ENCODE measurements at regions not wholly inside any gene's neighbourhood (a gene's known extent, or its start where the extent isn't known, plus 50 kb on each side); places are given as distances from the start of the nearest gene placed in this dataset.

DNA sequence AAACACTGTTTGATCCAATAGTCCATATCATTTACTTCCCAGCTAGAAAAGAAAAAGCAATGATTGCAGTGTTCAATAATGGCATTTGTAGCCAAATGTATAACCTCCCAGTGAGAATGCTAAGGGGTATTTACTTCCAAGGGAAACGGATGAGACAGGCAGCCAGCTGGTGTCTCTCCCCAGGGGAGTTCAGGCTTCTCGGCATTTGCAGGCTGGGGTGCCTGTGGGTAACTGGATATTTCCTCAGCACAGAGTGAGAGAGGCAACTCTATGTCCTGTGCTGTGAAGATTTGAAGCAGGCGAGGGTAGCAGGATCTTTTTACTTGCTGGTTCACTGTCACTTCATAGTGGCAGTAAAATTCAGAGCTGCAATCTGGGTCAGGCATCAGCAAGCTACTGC, 1455.6 kb upstream of the TMEM132C start:
- peak; percentile 55 for DNase-seq

DNA sequence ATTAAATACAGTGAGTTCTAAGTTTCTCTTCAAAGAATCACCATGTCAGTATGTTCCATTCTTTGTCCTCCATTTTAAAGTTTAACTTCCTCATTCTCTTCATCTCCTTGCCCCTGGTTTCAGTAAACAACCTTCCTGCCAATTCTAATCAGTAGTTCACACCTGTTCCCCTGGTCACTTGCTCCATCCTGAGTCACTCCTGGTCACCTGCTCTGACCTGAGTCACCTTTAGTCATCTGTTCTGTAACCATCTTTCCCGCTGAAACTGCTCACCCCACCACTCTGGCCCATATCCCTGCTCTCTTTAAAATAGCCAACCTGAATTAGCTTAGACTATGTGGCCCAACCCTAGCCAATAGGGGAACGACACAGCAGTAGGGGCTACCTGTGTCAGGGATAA, 1447.4 kb upstream of the TMEM132C start:
- DNase-seq = no peak

DNA sequence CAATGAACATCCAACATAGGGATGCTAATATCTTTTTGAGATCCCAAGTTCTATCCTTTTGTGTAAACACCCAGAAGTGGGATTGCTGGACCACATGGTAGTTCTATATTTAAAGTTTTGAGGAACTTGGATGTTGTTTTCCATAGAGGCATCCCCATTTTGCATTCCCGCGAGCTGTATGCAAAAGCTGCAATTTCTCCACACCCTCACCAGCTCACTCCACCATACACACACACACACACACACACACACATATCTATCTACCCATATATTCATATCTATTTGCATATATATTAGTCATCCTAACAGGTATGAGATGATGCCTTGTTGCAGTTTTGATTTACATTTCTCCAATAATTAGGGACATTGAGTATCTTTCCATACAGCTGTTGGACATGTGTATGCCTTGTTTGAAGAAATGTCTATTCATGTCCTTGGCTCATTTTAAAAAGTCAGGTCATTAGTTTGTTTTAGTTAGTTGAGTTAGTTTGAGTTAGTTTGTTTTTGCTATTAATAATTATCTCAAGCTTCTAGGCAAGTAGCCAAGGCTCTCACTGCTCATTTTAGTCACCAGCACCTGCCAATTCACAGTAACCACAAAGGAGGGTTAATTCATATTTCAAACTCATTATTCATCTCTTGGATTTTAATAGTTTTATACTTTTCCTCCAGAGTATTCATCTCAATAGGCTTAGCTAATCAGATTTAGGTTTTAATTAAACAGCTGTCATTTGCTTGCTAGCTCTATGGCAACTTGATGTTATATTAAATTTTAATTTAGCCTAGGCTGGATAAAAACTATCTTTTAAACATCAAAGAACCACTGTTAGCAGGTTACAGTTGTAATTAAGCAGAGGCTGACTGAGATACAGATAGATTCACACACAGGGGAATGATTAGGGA, 1435.9 kb upstream of the TMEM132C start:
- no peak for DNase-seq

DNA sequence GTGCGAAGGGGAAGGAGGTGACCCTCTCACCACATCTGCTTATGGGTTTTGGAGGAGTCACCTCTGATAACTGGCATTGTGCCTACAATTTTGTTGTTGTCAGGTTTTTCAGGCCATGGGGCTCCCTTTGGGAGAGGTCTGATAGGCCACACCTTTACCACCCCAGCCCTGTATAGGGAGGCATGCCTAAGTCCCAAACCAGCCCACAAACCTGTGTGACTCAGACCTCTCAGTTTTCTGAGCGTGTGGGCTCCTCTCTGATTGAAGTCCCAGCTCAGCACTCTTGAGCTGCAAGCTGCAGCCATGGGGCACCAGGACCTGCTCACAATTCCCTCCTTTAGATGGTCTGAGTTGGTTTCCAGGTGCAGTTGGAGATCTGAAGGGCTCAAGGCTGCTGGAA, 1429.3 kb upstream of the TMEM132C start:
- no peak for DNase-seq

DNA sequence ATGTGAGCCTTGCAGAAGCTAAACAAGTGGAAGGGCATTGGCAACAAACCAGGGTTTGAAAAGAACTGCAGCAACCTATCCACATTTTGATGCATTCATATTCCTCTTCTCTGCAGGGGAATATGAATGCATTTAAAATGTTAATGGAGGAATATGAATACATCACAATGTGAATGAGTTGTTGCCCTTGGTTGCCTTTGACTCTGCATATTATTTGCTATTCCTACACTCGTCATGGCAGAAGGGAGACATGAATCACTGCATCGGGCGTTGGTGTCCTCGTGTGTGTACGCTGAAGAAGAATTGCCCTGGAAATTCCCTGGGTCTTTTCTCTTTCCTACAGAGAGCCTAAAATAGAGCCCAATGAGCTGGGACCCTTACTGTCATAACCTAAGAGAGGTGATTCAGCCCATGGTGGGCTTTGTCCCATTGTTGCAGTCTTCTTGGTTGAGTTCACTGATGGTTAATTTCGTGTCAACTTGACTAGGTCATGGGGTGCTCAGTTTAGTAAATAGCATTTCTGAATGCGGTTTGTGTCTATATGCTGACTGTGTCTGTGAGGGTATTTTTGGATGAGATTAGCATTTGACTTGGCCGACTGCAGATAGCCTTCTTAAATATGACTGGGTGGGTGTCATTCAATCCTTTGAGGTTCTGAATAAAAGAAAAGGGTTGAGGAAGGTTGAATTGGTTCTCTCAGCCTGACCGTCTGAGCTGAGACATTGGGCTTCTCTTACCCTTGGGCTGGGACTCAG, 1422.9 kb upstream of the TMEM132C start:
- DNase-seq = no peak

DNA sequence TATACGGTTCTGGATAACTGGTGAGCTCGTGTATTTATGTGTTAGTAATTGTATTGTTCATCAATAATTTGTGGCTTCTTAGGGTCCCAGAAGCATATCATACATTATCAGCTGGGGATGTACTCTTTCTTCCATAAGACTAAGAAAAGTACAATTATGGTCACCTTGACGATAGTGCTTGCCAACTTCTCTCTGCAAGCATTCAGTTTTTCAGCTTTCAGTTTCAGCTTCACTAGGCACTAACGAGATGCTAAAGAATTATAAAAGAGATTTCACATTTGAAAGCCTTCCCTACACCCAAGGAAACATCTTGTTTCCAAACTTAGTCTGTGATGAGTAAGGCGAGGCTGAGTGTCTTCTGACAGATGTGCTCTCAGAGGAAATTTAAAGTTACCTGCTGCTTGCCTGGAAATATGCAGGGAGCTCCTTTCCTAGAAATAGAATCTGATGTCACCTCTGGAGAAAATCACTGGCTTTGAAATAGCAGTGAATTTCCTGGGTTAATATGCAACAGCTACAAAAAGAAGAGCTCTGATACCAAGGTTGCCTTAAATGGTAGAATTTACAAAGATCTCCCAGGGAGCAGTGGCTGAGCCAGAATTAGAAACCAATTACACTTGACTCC, 1419.9 kb upstream of the TMEM132C start:
- DNase-seq = no peak

DNA sequence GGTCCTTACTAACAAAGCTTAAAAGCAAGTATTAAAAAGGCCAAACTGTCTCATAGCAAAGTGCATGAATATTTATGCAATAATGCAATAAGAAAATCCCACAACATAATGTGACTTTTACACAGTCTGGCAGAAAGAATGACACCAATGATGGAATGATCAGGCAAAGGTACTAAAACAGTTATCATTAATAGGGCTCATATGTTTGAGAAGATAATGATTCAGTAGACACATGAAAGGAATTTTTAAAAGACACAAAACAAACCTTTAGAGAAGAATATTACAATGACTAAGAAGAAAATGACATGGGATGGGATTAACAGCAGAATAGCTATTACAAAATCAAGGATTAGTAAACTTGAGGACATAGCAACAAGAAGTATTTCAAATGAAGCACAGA, 1411.2 kb upstream of the TMEM132C start:
- DNase-seq = no peak

DNA sequence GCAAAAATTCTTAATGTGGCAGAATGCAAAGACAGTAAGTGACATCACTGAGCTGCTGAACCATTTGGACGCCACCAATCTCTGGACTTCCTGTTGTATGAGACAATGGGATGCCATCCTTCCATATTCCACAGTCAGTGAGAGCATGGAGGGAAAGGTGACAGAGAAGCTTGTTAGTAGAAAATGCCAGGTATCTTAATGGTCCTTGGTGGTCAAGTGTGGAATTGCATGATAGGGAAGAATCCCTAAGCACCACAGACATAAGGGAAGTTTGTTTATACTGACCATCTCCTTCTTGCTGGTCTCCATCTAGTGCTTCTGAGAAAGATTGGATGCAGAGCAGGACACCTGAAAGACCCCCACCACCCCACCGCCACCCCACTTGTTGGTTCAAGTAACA, 1410.0 kb upstream of the TMEM132C start:
- DNase-seq = no peak

DNA sequence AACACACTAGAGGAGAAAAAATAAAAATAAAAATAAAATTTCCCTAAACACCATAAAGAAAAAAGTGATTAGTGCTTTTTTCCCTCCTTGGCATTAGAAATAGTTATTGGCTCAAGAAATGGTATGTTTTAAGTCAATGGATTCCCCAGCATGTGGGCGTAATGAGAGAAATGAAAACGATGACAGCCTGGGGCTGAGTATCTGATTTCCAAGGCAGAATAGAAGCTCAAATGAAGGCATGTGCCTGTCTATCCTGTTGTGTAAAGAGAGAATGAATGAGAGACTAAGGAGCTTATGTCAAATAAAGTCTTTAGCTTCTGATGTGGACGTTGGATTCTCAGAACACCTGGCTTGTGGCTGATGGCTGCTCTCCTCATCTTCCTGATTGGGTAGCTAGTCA, 1408.4 kb upstream of the TMEM132C start:
- no peak for DNase-seq

DNA sequence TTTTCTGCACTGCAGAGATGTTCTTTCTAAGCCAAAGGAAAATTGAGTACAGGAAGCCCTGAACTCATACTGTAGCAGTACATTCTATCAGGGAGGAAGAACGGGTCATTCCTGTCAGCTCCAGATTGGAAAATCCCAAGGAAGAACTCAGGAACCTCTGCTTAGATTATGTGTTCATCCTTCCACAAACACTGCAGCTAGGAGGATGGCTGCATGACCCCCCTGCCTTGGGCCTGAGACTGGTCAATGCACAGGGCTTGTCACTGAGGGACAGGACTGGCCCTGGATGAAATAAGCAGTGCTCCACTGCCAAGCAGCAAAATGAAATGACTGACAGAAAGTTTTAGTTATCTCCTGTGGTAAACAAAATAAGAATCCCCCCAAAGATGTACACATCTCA, 1406.8 kb upstream of the TMEM132C start:
- no peak for DNase-seq

DNA sequence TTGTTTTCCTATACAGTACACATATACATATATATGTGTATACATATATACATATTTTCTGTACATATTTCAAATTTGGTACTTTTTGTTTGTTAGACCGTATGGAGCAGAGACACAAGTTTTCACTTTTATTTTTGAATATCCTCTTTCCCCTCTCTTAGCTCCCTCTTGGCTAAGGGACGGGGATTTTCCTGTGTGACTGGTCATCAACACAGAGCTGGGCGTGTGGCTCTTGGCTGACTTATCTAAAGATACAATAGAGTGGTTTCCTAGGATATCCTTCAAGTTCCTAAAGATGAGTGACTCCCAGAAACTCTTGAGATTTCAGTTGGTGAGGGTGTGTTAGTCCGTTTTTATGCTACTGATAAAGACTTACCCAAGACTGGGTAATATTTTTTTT, 1404.5 kb upstream of the TMEM132C start:
- no peak for DNase-seq

DNA sequence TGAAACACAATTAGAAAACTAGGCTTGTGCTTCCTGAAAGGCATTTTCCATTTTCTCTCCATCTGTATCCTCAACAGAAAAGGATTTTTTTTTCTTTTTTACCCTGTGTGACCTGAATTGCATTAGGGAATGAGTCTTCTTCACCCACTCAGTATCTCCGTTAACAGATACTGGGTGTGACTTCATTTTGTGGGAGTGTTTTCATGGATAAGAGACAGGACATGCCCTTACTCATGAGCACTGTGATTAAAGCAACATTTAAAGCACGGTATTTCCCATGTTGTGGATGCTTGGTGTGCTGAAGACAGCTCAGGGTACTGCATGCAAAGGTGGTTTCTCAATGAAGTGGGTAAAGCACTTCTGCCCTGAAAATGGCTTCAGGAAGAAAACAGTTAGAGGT, 1397.3 kb upstream of the TMEM132C start:
- no peak for DNase-seq

DNA sequence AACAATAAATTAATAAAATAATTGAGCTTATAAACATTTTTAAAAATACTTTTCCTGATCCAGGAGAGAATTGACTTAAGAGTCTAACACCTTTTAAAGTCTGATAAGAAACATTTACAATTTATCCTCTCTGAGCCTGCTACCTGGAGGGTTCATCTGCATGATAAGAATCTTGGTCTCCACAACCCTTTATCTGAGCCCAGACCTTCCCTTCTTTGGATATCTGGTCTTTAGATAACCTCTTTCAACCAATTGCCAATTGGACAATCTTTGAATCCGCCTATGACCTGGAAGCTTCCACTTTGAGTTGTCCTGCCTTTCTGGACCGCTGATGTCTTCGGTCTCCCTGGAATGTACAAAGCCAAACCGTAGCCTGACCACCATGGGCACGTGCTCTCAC, 1393.3 kb upstream of the TMEM132C start:
- no peak for DNase-seq

DNA sequence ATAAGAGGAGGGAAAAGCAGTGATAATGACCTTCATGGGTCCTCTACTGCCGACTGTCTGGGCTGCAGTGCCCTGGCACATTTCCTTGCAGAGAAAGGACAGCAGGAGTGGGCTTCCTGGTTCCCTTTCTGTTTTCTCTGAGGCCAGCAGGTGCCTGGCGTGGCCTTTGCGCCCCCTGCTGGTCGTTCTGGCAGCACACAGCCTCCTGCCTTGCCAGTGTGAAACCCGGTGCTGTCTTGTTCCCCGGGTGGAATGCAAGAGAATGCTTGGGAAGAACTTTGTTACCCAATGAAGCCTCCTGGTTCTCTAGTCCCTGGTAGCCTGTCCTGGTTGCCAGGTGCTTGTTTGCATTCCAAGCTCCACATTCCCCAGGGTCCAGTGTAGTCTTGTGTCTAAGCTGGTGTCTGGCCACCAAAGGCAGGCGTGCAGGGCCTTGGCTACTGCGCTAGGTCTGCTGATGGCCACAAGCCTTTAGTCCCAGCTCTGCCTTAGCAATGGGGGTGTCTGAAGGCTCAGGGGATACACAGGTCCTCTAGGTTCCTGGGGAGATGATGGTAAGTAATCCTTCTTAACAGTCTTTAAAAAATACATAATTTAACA, 1392.4 kb upstream of the TMEM132C start:
- DNase-seq = peak; percentile 48

DNA sequence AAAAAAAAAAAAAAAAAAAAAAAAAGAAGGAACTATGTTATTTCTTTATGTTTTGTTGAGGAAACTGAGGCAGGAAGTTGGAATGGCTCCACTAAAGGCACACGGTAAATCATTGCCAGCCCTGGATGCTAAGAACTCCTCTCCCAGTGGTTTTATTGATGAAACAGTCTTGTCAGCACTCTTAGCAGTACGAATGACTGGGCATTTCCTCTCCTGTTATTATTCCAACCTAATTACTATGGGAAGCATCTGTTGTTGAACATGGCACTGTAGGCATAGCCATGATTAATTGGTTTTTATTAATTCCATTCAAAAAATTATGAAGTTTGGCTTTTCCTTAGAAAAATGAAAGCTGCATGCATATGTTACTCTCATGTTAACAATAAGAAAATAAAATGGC, 1387.1 kb upstream of the TMEM132C start:
- DNase-seq = no peak

DNA sequence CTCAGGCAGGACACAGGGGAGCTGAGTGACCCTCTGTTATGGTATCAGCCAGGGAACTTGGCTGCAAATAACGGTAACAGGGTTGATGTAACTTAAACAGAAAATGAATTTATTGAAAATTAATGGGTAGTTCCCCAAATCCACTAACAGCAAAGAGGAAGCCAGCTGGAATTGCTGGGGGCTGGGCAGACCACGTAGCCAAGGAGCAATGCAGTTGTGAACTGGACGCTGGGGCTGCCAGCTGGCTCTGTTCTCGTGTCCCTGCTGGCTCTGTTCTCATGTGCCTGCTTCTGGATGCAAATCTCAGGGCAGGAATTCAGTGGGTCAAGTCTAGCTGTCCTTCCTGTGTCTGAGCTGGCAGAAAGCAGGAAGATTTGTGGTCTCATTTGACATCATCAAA, 1383.3 kb upstream of the TMEM132C start:
- DNase-seq = no peak

DNA sequence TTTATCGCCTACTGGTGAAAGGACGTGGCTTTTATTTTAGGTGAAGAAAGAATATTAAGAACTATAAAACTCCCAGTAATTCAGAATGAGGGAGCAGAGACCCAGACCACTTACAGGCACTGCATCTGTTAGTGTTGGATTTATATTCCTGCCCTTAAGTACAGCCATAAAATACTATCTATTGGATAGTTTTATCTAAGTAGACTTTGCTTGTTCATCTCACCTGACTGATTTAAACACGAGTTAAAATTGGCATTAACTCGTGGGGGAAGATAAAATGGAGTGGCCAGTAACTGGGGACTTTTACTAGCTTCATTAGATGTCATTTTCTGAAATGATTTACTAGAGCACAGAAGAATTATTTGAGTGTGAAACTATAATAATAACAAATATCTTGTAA, 1377.5 kb upstream of the TMEM132C start:
- DNase-seq = no peak

DNA sequence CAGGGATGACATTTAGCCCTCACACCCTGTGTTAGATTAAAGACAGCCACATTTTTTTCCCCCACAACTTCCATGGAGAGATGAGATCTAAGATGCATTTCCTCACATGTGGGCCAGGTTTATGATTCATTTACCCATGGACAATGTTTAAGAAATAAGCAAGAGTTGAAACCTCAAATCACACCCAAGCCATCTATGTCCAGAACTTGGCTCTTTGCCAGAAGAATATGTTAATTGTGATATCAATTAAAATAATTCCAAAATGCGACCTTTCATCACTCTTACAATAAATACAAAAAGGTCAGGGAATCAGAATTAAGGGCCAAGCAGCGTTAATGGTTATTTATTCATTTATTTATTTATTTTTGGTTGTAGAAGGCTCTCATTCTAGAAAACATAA, 1376.9 kb upstream of the TMEM132C start:
- DNase-seq = no peak

DNA sequence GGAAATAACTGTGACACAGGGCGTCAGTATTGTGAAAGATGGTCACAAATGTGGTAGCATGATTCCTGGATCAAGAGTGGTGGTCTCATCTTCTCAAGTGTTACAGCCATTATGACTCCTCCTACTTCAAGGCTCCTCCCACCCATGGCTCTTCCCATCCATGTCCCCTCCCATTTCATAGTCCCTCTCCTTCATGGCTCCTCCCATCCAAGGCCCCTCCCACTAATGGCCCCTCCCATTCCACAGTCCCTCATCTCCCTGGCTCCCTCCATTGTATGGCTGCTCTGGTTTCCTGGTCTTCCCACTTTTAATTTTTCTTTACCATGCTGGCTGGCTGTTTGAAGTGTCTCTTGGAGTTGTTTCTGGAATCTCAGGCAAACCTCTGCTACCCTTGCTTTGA, 1375.2 kb upstream of the TMEM132C start:
- no peak for DNase-seq

DNA sequence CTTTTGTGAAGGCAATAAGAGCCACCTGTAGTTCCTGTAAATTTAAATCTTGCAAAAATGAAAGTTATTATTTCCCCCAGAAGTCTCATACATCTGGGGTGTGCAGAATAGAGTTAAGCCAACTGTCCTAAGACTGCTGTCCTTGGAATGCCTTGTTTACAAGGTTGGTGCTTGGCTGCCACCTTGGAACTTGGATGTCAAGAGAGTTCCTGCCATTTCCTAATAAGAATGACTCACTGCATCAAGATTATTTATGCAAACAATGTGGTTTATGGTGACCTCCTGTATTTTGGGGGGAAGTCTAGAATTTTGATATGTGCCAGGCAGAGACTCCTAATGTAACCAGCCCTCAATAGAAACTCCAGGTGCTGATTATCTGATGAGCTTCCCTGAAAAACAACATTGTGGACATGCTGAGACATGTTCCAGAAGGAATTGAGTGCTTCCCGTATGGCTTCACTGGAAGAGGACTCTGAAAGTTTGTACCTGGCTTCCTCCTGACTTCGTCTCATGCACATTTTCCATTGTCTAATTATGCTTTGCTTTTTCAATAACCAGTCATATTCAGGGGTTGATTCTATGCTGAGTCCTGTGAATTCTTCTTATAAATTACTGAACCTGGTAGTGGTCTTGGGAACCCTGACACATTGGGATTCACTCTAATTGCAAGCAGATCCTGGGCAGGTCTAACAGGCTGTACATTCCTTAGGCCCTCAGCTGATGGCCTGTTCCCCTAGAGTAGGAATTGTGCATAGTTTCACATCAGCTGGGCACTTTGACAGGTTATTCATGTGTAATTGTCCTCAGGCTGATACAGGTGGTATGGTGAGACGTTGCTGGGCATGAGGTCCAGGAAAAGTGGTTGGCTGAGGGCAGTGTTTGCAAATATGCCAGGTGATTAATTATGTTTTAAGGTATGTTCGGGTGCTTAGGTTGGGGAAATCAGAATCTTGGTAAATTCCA, 1370.7 kb upstream of the TMEM132C start:
- no peak for DNase-seq

DNA sequence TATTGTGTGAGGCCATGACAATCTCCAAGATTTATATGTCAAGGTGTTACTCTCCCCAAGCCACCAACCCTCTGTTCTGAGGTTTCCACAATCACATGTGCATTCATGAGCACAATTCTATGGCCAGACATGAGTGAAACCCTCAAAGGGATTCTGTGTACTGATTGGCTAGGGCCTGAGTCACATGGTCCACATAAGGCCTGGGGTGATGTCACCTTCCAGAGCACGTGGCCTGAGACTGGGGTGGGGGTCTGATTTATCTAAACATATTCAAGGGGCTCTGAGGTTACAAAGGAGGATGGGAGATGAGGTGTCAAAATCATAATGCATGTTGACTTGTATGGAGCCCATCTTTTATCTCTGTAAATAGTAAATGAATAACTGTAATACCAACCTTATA, 1369.9 kb upstream of the TMEM132C start:
- DNase-seq = no peak

DNA sequence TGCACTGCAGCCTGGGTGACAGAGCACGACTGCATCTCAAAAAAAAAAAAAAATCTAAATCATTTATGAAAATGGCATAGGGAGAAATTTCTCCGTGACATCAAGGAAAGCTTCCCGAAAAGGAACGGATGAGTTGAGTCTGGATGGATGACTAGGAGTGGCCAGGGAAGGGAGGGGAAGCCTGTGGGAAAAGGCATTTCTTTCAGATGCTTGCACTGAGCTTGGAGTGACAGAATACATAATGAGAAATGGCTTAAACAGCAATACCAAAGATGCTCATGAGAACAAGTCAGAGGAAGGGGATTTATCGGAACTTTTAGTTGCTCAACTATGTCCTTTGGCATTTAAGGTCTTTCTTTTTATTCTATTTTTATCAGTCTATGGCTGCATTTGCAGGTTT, 1369.2 kb upstream of the TMEM132C start:
- no peak for DNase-seq
